Transverse colon (tissue), 4 donors: ENCODE measurements at regions not wholly inside any gene's neighbourhood (a gene's known extent, or its start where the extent isn't known, plus 50 kb on each side); places are given as distances from the start of the nearest gene placed in this dataset.

Experiments used
- EP300 ChIP-seq: sonication (generic); formaldehyde crosslinking; IDR thresholded peaks from one replicate; pipeline ENCODE4 v1.6.1; 2017; ENCODE audit warnings: antibody characterized with exemption, low read depth
- POLR2A ChIP-seq: fragments of 450-650 bp; IDR thresholded peaks from one replicate; pipeline ENCODE4 v1.6.1; 2016; ENCODE audit warnings: antibody characterized with exemption, mild to moderate bottlenecking, moderate library complexity
- POLR2AphosphoS5 ChIP-seq, 3 donors: sonication (generic); formaldehyde crosslinking; IDR thresholded peaks; one replicate each; pipeline ENCODE4 v1.6.1; 2016; ENCODE audit warnings: antibody characterized with exemption in 3 of 3
- TF ChIP-seq, protein P1 (sequence below), 5 experiments: fragments of 200-600 bp in 3 of 5; fragments of 450-650 bp in 2 of 5; sonication (generic) in 3 of 5; IDR thresholded peaks; 1 replicate in 2 of 5; 2 replicates in 3 of 5; pipeline ENCODE4 v1.5.1; 2016 to 2017; ENCODE audit warnings: antibody characterized with exemption in 5 of 5, inconsistent platforms in 3 of 5, mild to moderate bottlenecking in 2 of 5, moderate library complexity in 1 of 5

GRCh38 chr4:29033703-29034102 is 1686.5 kb upstream of the PCDH7 start:
- TF ChIP-seq, protein P1, sequence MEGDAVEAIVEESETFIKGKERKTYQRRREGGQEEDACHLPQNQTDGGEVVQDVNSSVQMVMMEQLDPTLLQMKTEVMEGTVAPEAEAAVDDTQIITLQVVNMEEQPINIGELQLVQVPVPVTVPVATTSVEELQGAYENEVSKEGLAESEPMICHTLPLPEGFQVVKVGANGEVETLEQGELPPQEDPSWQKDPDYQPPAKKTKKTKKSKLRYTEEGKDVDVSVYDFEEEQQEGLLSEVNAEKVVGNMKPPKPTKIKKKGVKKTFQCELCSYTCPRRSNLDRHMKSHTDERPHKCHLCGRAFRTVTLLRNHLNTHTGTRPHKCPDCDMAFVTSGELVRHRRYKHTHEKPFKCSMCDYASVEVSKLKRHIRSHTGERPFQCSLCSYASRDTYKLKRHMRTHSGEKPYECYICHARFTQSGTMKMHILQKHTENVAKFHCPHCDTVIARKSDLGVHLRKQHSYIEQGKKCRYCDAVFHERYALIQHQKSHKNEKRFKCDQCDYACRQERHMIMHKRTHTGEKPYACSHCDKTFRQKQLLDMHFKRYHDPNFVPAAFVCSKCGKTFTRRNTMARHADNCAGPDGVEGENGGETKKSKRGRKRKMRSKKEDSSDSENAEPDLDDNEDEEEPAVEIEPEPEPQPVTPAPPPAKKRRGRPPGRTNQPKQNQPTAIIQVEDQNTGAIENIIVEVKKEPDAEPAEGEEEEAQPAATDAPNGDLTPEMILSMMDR (IDR thresholded peaks at IDR 0.05) = no peak
- TF ChIP-seq POLR2A (no peak), EP300 (no peak), POLR2AphosphoS5 (IDR thresholded peaks at IDR 0.05) (no peak)
